KG1 (cell line): ENCODE measurements at regions not wholly inside any gene's neighbourhood (a gene's known extent, or its start where the extent isn't known, plus 50 kb on each side); places are given as distances from the start of the nearest gene placed in this dataset.
"Not testable (repeated sequence)": the region's sequence is repeated elsewhere in the genome, so short reads cannot be mapped to it uniquely, and the experiment has no call there.

Experiments used
- DNase-seq: peaks from one replicate; lab custom pipeline; 2025; lab: John Stamatoyannopoulos, UW

DNA sequence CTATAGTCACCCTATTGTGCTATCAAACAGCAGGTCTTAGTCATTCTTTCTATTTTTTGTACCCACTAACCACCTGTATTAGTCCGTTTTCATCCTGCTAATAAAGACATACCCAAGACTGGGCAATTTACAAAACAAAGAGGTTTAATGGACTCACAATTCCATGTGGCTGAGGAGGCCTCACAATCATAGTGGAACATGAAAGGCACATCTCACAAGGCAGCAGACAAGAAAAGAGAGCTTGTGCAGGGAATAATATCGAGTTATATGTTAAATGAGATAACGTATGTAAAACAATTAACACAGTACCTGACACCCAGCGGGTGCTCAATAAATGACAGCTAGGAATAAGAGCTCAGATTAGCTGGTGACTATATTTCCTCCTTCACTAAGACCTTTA lies 88.1 kb upstream of the WDR44 start:
- no peak for DNase-seq

DNA sequence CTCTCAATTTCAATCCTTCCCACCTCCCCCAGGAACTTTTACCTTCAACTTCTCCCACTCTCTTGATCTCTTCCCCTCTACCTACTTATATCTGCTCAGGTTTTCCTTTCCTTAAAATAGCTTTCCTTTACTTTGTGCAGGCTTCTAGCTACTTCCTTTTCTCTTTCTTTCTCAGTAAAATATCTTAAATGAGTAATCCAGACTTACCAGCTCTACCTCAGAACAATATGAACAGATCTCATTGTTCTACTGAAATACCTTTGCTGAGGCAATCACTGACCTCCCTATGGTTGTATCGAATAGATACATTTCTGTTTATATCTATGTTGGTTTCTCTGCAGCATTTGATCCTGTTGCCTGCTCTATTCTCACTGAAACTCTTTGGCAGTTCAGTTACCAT lies 86.7 kb upstream of the WDR44 start:
- DNase-seq = no peak

DNA sequence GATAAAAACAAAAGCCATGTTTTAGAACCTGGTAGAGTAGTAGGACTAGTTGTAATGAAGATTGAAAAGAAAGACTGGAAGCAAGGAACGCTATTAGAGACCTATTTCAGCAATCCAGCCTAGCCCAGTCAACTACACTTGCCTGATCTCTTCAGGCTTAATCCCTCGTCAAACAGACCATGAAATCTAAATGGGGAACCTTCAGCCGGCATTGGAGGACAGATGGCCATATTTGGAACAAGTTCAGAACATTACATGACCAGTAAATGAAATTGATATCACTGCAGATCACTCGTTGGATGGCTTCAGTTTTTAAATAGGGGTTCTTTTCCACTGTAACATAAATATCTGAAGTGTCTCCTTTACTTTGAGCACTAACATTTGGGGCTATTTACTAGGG lies 84.8 kb upstream of the WDR44 start:
- no peak for DNase-seq

DNA sequence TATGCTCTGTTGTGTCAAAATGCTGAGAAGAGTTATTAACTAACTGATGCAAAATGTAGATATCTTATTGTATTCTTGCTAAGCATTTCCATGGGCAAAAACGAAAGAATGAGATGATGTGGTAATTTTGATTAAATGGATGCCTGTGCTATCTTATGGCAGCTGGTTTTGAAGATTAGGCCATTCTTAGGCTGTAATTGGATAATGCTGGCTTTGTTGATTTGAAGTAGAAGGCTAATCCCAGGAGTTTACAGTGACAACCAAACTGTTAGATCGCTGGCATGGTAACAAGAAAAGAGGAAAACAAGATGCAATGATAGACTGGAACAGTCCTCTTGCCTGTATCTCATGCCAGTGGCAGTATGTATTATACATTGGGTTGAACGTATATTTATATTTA lies 74.1 kb upstream of the WDR44 start:
- no peak for DNase-seq

DNA sequence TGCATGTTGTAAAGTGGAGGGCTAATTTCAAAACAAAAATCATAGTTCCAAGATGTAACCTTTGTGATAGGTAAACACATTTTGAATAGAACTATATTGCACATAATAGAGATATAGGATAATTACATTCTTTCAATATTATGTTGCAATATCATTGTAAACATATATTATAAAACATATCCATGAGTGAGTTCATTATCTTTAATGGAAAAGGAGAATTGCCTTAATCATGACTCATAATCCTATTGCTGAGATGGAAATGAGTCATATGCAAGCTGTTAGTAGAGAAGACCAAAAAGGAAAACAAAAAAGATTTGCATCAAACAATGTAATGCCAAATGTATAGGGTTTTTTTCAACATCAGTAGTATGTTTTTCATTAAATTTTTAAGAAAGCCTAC lies 73.7 kb upstream of the WDR44 start:
- no peak for DNase-seq

DNA sequence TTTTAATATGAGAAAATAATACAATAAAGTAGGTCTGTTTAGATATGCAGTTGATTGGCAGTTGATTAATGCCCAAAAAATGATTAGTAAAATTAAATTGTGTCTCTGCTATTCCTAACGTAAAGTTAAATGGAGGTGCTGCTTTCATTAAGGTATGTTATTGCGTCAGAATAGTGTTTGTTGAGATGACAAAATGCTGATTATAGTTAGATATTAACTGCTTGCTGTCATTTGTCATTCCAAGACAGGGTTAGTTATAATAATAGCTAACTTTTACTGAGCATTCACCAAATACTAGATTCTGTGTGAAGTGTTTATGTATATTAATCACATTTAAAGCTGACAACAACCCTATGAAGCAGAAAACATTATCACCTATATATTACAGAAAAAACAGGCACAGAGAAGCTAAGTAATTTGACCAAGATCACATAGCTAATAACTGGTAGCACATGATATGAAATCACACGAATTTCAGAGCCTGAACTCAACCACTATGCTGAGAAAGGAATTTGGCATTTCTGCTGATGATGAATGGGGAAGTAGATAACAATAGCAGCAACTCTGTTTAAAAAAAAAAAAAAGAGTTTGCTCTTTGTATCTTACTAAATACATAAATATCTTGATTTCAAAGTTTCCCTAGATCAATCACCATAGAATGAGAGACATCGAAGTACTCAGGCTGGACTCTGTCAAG lies 59.7 kb upstream of the WDR44 start:
- no peak for DNase-seq

DNA sequence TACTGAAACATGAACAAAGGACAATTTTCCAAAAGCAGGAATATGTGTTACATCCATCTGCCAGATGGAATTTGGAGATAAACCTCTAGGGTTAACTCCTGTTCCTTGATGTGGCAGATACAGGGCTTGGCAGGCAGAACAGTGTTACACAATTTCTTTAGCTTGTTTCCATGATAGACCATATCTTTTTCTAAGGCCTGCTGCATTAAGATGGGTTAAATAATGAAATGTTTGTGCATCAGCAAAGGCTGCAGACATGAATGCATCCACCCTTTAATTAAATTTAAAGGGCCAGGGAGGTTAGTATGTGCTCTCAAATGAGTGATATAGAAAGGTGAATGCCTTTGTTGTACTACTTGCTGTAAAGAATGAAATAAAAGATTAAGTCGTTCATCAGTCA lies 50.1 kb upstream of the WDR44 start:
- not testable (repeated sequence) for DNase-seq
